B cell (primary cell): ENCODE measurements at regions not wholly inside any gene's neighbourhood (a gene's known extent, or its start where the extent isn't known, plus 50 kb on each side); places are given as distances from the start of the nearest gene placed in this dataset.

Experiments
- EZH2 ChIP-seq: IDR thresholded peaks from 2 replicates; pipeline ENCODE4 v1.6.1; 2012; ENCODE audit warnings: borderline replicate concordance, low read depth, mild to moderate bottlenecking, moderate library complexity, low read length; ENCODE audit not compliant: insufficient read depth, poor library complexity, severe bottlenecking
- TF ChIP-seq, protein P1 (sequence below): fragments of 200-600 bp; IDR thresholded peaks from one replicate; pipeline ENCODE4 v1.8.0; 2022; ENCODE audit warnings: antibody characterized with exemption, mild to moderate bottlenecking

DNA sequence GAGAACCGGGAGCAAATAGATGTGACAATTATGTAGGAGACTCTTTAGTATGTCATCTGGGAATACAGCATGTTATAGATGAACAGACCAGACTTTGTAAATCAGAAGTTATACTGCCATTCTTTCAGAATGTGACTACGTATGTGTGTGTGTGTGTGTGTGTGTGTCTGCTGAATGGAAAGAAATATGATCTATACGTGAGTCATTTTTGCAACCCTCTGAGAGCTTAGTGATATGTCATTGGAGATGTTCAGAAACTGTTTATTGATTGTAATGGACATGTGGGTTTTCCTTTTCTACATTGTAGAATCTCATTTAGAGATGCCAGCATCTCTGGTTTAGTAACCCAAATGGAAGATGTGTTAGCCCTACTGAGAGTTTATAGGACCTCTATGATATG is 731.5 kb downstream of the TLE1 start:
- TF ChIP-seq, protein P1, sequence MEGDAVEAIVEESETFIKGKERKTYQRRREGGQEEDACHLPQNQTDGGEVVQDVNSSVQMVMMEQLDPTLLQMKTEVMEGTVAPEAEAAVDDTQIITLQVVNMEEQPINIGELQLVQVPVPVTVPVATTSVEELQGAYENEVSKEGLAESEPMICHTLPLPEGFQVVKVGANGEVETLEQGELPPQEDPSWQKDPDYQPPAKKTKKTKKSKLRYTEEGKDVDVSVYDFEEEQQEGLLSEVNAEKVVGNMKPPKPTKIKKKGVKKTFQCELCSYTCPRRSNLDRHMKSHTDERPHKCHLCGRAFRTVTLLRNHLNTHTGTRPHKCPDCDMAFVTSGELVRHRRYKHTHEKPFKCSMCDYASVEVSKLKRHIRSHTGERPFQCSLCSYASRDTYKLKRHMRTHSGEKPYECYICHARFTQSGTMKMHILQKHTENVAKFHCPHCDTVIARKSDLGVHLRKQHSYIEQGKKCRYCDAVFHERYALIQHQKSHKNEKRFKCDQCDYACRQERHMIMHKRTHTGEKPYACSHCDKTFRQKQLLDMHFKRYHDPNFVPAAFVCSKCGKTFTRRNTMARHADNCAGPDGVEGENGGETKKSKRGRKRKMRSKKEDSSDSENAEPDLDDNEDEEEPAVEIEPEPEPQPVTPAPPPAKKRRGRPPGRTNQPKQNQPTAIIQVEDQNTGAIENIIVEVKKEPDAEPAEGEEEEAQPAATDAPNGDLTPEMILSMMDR, result no peak
- TF ChIP-seq EZH2, result no peak
